ENCODE measurements at regions not wholly inside any gene's neighbourhood (a gene's known extent, or its start where the extent isn't known, plus 50 kb on each side); places are given as distances from the start of the nearest gene placed in this dataset.

- no peak for TF ChIP-seq FOXK2 (IDR thresholded peaks at IDR 0.05)
- TF ChIP-seq, protein P1, sequence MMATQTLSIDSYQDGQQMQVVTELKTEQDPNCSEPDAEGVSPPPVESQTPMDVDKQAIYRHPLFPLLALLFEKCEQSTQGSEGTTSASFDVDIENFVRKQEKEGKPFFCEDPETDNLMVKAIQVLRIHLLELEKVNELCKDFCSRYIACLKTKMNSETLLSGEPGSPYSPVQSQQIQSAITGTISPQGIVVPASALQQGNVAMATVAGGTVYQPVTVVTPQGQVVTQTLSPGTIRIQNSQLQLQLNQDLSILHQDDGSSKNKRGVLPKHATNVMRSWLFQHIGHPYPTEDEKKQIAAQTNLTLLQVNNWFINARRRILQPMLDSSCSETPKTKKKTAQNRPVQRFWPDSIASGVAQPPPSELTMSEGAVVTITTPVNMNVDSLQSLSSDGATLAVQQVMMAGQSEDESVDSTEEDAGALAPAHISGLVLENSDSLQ (IDR thresholded peaks at IDR 0.05) = no peak
- TF ChIP-seq TARDBP (IDR thresholded peaks at IDR 0.05) = no peak
- TF ChIP-seq SUZ12 (IDR thresholded peaks at IDR 0.05) = no peak
- TF ChIP-seq BHLHE40 (IDR thresholded peaks at IDR 0.05; ENCODE audit: borderline replicate concordance) = no peak
- no peak for TF ChIP-seq ELF4 (IDR thresholded peaks at IDR 0.05)
- no peak for TF ChIP-seq ZNF384 (IDR thresholded peaks at IDR 0.05)
- TF ChIP-seq FOXA1 (IDR thresholded peaks at IDR 0.05) = no peak
Observed at GRCh38 chr2:18346874-18347273, 213.6 kb downstream of the RDH14 start.
